RWPE1 (cell line): ENCODE measurements at regions not wholly inside any gene's neighbourhood (a gene's known extent, or its start where the extent isn't known, plus 50 kb on each side); places are given as distances from the start of the nearest gene placed in this dataset.

Experiments used
- CTCF ChIA-PET: fragments of 350-600 bp; sonication (Branson Sonifier 250); formaldehyde crosslinking; extraction: SDS; loops from one replicate; lab custom pipeline; 2021; lab: Yijun Ruan, JAX
- POLR2A ChIA-PET: fragments of 400-600 bp; formaldehyde crosslinking; extraction: SDS; loops from one replicate; lab custom pipeline; 2020; ENCODE audit warnings: antibody characterized with exemption; ENCODE audit not compliant: low non-redundant PET; lab: Yijun Ruan, JAX
- DNase-seq: peaks from one replicate; pipeline ENCODE4 v3.0.0; 2012; ENCODE audit warnings: low spot score
- H3K27ac ChIP-seq: fragments of 450-650 bp; 2 replicates; pipeline ENCODE4 v1.5.1; 2017
- TF ChIP-seq, protein P1 (sequence below): fragments of 450-650 bp; conservative IDR thresholded peaks from 2 replicates; pipeline ENCODE4 v1.5.1; 2017; ENCODE audit warnings: low read depth, mild to moderate bottlenecking

- ChIA-PET POLR2A (no interaction called here), CTCF (no interaction called here)
- H3K27ac ChIP-seq, result no peak overlapping the region
- no peak for DNase-seq
- TF ChIP-seq, protein P1, sequence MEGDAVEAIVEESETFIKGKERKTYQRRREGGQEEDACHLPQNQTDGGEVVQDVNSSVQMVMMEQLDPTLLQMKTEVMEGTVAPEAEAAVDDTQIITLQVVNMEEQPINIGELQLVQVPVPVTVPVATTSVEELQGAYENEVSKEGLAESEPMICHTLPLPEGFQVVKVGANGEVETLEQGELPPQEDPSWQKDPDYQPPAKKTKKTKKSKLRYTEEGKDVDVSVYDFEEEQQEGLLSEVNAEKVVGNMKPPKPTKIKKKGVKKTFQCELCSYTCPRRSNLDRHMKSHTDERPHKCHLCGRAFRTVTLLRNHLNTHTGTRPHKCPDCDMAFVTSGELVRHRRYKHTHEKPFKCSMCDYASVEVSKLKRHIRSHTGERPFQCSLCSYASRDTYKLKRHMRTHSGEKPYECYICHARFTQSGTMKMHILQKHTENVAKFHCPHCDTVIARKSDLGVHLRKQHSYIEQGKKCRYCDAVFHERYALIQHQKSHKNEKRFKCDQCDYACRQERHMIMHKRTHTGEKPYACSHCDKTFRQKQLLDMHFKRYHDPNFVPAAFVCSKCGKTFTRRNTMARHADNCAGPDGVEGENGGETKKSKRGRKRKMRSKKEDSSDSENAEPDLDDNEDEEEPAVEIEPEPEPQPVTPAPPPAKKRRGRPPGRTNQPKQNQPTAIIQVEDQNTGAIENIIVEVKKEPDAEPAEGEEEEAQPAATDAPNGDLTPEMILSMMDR, result no peak
Measured at GRCh38 chr7:69276011-69276729, 322.1 kb upstream of the AUTS2 start.

DNA sequence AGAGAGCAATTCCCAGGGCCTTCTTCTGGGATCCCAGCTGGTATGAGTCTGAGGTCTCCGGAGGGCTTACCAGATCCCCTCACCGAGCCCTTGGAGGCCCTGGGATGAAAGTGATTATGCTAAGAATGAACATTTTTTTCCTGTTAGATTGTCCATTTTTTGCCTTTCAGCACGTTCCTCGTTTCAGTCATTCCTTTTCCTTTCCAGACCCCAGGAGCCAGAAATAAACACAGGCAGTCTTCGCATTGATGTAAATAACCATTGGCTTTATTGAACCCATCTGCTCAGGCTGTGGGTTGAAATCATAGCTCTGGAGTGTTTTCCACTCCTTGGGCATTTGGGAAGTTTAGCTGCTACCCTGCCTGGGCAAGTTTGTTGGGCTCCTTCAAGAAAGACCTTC, 320.9 kb upstream of the AUTS2 start:
- TF ChIP-seq, protein P1, result no peak
- CTCF ChIA-PET, result no interaction called here
- no peak overlapping the region for H3K27ac ChIP-seq
- DNase-seq, result no peak
- POLR2A ChIA-PET, result no interaction called here

GRCh38 chr7:69282946-69283345, 315.3 kb upstream of the AUTS2 start:
- H3K27ac ChIP-seq, result no peak overlapping the region
- TF ChIP-seq, protein P1, result no peak
- ChIA-PET POLR2A (no interaction called here), CTCF (no interaction called here)
- no peak for DNase-seq

DNA sequence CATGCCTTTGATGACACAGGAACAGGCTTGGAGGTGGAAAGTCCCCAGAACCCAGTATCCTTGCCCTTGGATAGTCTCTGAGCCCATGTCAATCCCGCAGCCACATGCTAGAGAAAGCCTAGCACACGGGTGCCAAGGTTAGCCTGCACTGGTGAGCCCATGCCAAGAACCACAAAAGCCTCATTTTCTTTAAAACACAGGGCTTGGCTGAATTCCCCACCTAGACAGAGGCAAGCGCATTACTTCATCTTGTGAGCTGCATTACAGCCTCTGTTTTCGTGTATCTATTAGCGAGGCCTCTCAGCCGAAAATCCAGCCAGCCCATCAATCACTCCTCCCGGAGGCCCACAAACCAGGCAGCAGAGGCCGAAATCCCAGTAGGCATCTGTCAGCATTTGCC, 314.9 kb upstream of the AUTS2 start:
- TF ChIP-seq, protein P1, result no peak

GRCh38 chr7:69285854-69286253, 312.4 kb upstream of the AUTS2 start:
- CTCF ChIA-PET, result no interaction called here
- no peak overlapping the region for H3K27ac ChIP-seq
- DNase-seq, result no peak
- TF ChIP-seq, protein P1, result no peak
- POLR2A ChIA-PET, result no interaction called here

More for the DNA sequence above, 314.9 kb upstream of the AUTS2 start:
- H3K27ac ChIP-seq, result no peak overlapping the region
- ChIA-PET CTCF (no interaction called here), POLR2A (no interaction called here)
- no peak for DNase-seq

- no peak for DNase-seq
- TF ChIP-seq, protein P1, result no peak
- ChIA-PET CTCF (interaction anchor here (0.5 kb wide), 1 partner anchor 661 kb away, joined by 3 read pairs; no protein-coding TSS in a partner anchor), POLR2A (no interaction called here)
- no peak overlapping the region for H3K27ac ChIP-seq
Measured at GRCh38 chr7:69295977-69296376, 302.3 kb upstream of the AUTS2 start.
